Islet precursor cell (in vitro differentiated cells): ENCODE measurements at regions not wholly inside any gene's neighbourhood (a gene's known extent, or its start where the extent isn't known, plus 50 kb on each side); places are given as distances from the start of the nearest gene placed in this dataset.

Source experiments
- DNase-seq: peaks from one replicate; pipeline ENCODE4 v3.0.0-alpha.2; 2018

DNA sequence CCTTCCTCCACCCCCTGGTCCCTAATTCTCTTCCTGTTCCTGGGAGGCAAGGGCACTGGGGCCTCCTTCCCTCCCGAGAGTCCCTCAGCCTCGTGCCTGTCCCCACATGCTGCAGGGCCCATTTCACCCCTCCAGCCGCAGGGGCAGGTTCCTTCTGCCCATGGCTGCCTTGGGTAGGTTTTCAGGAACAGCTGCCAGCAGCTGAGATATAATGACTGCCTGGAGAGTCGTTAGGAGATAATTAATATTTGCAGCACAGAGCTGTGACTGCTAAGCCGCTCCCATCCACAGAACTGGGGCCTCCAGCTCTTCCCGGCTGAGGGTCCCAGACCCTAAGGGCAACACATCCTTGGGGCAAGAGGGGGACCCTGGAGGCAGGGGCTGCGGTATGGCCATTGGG lies 211.9 kb upstream of the LHX5 start:
- no peak for DNase-seq

DNA sequence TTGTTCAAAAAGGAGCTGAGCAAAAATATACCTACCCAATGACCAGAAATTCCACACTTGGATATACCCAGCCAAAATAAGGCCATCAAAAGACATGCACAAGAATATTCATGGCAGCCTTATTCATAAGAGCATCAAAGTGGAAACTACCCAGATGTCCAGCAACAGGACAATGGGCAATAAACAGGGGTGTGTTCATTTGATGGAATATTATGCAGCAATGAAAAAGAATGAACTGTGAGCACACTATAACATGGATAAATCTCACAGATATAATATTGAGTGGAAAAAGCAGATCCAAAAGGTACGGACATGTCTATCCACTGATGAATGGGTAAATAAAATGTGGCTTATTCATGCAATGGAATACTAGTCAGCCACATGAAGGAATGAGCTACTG lies 209.2 kb upstream of the LHX5 start:
- no peak for DNase-seq

DNA sequence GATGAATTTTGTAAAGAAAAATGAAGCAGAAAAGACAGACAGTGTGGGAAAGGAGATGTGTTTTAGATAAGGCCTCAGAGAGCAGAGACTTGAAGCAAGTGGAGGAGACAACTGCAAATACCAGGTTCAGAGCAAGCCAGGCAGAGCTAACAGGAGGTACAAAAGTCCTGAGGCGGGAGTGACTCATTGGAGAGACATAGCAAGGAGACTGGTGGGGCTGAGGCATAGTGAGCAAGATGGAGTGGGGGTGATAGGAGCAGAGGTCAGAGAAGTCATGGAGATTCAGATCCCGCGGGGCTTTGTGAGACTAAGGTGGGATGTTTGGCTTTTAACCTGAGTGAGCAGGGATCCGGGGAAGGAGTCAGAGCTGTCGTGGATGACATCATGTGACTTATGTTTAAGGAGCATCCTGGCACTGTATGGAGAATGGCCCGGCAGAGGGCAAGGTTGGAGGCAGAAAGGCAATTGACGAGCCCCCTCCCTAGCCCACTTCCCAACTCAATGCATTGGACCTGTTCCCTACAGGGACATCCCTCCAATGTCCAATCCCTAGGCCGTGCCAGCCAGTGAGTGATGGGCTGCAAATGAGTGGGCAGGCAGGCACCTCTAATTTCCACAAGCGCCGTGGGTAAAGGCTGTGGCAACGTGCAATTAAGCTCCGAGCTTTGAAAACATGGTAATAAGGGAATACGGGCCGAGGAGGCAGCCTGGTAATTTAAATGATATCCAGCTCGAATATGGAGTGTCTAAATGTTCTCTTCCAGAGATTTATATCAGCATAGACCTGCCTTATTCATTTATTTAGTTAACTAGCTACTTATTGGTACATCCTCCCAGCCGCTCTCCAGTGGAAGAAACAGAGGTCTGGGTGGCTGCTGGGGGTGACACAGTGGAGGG lies 206.8 kb upstream of the LHX5 start:
- peak; percentile 86 for DNase-seq

DNA sequence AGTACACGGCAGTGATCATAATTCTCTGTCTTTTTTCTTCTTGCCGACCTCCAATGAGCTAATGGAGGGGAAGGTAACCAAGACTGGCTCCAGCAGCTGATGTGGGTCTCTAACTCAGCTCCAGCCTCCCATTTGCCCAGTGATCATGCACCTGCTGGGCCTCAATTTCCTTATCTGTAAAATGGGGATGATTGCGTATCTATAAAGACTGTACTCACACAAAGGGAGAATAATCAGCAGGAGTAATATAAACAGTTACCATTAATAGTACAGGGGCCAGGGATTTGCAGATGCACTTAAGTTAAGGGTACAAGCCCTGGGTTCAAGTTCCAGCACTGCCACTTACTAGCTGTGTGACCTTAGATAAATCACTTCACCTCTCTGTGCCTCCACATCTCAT lies 204.9 kb upstream of the LHX5 start:
- DNase-seq: no peak

DNA sequence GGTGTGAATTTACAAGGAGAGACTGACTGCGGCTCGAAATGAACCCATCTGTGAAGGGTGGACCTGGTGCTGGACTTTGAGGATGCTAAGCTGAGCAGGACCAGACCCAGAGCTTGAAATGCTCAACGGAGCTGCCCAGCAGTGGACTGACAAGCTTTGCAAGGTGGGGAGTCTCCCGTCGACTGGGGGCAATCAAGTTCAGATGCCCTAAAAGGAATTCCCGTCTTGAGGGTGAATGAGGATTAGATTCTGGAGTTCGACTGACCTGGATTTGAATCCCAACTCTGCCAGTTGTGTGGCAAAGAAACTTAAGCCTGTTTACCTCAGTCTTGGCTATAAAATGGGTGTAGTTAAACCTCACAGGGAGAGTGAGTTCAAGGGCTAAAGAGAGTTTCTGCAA lies 204.4 kb upstream of the LHX5 start:
- no peak for DNase-seq

DNA sequence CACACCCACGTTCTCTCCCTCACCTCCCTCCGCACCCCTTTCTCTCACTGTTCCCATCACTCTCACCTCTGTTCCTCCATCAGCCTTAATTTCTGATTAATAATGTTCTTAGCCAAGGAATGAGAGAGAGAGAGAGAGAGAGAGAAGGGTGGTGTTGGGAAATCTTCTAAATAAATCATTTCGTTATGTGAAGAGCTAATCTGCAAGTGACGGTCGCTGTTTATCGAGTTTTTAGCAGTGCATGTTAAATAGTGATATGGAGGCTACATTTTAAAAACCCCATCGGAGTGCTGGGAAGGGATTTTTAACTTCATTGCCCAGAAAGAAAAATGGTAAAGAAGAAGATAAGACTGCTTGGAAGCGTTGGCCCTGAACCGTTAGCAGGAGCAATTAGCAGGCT lies 203.3 kb upstream of the LHX5 start:
- no peak for DNase-seq

DNA sequence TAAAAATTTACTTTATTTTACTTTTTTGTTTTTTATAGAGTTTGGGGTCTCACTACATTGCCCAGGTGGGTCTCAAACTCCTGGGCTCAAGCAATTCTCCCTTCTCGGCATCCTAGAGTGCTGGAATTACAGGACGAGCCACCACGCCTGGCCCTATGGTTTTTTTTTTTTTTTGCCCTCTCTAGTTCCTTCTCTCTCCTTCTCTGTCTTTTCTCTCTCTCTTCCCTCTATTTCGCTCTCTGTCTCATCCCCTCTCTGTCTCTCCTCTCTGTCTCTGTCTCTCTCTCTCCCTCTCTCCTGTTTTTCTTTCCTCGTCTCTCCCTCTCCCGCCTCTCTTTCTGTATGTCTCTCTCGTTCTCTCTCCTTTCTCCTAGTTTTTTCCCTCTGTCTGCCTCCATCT lies 202.6 kb upstream of the LHX5 start:
- no peak for DNase-seq

DNA sequence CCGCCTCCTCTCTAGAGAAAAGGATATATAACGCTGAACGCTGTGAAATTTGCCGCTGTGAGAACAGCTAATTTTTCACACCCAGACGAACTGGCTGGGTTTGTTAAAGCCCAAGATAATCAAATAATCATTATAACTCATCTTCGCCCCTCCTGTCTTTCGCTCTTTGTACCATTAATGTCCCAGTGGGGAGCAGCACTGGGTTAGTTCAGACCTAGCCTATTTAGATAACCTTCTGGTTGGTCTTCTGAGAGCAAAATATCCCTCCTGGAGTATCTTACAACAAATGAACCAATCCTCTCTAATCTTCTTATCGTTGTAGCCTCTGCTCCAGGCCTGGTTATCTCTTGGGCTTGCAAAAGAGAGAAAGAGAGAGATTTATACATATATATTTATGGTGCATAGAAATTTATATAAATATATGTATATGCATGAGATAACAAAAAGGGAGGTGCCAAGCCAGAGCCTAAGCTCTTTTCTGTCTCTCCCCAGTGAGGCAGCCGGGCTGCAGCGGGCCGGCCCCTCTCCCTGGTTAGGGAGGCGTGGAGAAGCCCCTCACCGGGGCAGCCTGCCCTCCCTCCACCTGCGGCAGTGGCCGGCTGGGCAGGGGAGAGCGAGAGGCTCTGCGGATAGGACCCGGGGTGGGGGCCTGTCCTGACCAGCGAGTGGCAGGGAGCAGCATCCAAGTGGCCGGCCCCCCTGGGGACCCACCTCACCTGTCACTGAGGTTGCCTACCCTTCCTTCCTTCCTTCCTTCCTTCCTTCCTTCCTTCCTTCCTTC lies 202.0 kb upstream of the LHX5 start:
- no peak for DNase-seq

DNA sequence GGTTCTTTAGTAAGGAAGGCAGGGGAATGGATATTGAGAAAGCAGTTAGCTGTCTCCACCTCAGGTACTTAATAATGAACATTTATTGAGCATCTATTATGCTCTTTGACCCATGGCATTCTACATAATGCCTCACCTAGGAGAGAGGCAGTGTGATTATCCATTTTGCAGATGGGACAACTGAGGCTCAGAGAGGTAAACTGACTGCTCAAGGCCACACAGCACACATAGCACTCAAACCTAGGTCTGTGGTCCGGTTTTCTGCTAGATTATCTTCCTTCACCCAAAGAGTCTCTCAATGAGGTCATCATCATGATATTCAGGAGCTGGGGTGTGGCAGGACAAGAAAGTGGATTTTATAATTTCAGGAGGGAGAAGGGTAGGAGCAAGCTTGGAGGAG lies 199.1 kb upstream of the LHX5 start:
- DNase-seq: no peak

DNA sequence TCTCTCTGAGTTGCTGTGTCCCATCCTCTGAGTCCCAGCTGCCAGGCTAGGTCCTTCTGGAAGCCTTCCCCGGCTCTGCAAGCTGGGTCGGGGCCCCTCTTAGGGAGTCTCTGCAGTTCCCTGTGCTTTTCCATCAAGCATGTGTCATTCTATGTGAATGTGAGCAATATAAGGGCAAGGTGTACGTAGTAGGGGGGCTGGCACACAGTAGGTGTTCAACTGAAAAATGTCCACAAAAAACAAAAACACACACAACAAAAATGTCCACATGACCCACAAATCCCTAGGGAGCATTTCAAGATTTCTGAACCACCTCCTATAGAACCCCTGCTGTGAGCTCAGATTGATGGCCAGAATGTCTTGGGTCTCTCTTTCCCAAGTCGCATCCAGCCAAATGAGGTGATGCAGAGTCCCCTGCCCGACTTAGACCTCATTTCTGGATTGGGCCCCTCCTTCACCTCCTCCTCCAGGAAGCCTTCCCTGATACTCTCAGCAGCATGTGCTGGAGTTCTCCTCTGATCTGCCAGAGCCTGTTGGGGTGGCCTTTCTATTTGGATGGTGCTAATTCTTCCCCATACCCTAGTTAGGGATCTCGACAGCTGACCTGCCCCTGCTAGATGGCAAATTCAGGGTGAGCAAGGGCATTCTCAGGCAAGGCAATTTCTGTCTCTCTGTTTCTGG lies 196.1 kb upstream of the LHX5 start:
- no peak for DNase-seq

DNA sequence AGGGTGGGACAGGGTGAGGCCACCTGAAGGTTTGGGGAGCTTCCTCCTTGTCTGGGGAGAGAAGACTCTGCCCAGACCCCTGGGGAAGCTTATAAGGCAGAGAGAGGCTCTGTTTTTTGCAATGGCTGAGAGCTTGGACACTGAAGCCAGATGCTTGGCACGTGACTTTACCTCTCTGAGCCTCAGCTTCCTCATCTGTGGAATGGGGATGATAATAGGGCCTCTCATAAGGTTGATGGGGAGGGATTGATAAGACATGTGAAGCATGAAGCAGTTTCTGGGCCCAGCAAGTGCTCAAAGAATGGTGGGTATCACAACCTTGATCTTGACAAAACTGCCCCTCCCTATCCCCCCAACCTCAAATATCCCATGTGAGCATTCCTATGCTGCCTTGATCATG lies 195.4 kb upstream of the LHX5 start:
- no peak for DNase-seq

DNA sequence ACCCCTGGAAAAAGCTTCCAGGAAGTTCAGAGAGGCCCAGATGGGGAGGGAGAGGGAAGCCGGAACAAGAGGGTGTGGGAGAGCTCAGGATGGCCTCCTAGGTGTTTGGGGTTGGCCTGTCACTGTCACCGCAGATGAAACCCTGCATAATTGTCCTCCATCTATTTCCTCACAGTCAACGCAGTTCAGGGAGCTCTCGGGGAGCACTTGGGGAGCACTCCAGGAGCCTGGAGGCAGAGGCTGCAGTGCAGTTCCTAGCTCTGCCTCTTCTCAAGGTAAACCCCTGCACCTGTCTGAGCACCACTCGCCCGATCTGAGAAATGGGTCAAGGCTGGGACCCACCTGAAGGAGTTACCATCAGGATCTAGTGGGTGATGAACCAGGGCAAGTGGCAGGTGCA lies 194.6 kb upstream of the LHX5 start:
- no peak for DNase-seq

DNA sequence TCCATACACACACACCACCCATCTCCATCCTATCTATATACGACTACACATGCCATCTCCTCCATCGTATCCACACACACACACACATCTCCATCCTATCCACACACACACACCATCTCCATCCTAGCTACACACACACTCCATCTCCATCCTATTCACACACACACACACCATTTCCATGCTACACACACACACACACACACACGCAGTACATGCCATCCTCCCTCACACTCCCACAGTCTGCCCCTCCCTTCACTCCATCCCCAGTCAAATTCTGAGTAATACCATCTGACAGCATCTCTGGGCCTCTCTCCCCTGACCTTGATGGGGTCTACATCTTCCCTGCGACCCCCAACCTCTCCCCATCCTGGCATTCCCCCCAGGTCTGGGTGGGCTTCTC lies 193.8 kb upstream of the LHX5 start:
- DNase-seq: no peak

DNA sequence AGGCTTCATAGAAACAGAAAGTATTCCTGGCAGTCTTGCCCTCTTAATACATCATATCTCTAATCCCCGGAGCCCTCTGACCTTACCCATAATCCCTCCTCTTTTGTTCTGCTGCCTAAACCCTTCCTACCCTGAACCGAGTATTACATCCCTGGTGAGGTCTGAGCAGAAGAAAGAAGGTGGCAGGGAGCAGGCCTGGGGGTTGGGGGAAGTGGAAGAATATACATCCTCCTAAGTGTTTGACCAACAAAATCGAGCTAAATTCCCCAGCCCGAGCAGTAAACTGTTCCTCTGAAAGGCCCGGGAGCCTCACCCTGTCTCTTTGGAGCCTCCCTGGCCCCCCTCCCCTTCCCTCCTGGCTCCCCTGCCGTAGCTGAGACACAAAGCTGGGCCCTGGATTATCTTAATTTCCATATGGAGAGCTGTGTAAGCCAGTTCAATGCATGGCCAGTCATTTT lies 192.6 kb upstream of the LHX5 start:
- DNase-seq: no peak

DNA sequence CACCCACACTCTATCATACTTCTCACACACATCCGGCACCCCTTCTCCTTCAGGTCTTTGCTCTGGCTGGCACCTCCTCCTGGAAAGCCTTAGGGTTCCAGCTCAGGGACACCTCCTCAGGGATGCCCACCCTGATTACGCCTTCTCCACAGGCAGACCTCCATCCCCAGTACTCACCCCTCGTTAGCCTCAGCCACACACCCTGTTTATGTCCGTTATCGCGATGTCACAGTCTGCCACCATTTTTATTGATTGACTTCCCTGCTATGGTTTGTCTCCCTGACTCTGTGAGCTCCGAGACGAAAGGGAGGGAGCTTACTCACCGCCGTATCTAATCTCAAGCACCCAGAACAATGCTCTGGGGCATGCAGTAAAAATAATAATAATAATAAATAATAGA lies 191.7 kb upstream of the LHX5 start:
- DNase-seq: no peak

DNA sequence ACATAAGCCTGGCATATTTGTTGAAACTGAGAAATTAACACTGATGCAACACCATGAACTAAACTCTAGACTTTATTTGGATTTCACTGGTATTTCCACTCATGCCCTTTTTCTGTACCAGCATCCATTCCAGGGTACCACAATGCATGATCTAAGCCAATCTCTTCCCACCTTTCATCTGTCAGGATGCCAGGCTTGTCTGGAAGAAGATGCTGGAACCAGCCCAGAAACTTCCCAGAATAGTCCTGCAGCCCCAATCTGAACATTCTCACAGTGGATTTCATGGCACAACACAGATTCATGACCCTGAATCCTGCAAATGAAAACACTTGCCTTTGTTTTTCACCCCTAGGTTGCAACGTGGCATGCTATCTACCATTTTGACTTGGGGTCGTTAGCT lies 189.3 kb upstream of the LHX5 start:
- no peak for DNase-seq

DNA sequence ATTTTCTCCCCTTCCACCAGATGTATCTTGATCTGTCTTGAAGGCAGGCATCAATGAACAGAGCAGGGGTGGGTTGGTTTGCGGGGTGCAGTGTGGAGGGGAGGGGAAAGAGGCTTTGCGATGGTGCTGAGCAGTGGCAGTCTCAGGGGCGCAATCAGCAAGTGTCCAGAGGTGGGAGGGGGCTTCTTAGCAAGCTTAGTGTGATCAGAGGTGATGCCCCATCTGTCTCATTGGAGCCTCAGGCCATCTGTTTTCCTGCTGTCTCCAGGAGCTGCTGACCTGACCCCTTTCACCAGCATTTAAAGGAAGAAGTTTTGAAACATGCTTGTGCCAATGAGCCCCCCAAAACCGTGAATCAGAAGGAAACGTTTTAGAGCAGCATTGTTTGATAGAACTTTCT lies 187.7 kb upstream of the LHX5 start:
- DNase-seq: no peak

DNA sequence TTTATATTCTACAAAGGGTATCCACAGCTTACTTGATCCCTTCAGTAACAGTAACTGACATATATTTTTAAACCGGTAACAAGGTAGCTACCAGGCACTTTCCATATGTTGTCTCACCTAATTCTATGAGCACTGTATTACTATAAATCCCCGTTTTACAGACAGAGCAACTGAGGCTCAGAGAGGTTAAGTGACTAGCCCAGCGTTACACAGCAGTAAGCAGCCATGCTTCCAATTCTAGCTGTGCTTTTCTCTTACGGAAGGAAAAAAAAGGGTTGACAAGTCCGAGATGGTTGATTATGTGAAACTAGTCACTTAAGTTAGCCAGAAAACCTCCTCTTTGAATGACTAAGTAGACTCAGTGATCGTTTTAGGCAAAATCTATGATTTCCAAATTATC lies 187.3 kb upstream of the LHX5 start:
- DNase-seq: no peak

DNA sequence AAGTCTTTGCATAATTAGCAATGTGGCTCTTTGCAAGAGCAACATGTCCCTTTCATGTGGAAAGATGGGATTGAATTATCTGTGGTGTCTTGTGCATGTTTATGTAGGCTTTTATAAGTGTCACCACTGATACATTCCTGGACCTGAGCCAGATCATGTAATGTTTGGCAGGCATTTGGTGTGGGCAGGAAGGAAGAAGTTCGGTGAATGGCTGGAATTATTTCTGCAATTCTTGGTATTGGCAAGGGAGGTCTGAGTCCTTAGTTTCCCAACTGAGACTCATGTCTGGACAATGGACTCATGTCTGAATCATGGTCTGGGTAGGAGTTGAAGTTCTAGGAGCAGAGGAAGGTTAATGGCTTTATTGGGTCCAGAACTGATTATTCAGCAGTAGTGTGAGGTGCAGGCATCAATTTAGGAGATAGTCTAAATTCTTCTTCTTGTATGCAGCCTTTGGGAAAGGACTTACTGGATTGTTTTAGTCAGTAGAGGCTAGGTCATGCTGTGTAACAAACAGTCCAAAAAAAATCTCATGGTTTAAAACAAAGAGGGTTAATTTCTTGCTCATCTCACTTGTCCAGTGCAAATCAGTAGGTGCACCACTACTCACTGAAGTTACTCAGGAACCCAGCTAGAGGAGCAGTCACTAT lies 186.5 kb upstream of the LHX5 start:
- DNase-seq: no peak

DNA sequence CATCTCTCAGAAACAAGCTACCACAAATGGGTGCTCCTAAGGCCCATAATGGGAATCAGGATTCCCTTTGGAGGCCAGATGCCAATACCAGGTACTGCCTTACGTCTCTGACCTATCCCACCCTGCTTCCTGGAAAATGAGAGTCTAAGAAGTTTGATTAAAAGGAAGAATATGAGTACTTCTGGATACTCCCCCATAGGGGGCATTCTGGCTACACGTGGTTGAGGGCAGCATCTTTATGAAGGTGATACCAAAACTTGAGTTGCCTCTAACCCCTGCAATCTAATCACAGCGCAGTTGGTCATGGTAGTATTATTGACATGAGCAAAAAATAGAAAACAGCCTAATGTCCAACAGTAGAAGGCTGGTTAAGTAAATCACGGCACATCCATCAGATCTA lies 184.2 kb upstream of the LHX5 start:
- DNase-seq: no peak

DNA sequence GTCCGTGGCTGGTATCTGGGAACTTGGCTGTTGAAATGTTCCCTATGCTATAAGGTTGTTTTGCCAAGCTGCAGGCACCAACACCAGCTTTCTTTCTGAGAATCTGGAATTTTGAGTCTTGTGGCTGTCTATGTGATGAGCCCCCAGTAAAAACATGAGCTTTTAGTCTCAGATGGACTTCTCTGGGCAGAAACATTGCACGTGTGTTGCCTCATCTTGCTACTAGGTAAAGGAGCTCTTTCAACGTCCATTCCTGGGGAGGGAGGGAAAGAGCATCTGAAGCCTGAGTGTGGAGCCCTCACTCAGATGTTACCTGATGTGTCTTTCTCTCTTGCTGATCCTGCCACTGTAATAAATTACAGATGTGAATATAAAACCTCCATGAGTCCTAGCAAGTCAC lies 183.8 kb upstream of the LHX5 start:
- no peak for DNase-seq

DNA sequence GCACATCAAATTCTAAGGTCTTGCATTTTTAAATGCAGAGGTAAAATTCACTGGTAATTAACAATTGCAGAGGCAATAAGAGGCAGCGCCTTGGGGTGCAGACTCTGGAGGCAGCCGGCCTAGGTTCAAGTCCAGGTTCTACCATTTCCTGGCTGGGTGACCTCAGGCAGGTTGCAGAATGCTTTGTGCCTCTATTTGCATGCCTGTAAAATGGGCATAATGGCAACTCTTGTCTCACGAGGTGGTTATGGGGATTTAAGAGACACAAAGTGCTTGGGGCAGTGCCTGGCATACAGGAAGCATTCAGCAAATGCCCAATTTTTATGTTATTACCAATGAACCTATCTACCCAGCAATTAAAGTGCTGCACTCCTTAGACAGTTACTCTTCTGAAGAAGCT lies 180.0 kb upstream of the LHX5 start:
- DNase-seq: no peak

DNA sequence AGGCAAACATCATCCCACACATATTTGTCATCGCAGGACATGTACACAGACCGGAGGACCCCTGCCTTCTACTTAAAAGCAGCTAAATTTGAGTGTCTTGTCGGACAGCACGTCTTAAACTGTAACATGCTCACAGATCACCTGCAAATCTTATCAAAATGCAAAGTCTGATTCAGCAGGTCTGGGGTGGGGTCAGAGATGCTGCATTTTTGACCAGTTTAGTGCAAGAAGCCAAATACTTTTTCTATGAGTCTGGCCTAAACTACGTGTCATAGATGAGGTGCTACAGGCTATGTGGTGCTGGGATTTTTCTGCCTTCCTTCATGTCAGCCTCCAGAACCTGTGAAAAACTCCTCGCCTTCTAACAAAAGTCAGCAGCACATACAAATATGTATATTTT lies 178.8 kb upstream of the LHX5 start:
- DNase-seq: no peak
